Myocyte (in vitro differentiated cells): ENCODE measurements at regions not wholly inside any gene's neighbourhood (a gene's known extent, or its start where the extent isn't known, plus 50 kb on each side); places are given as distances from the start of the nearest gene placed in this dataset.

ENCODE experiments used
- DNase-seq: peaks from one replicate; pipeline ENCODE4 v3.0.0-alpha.2; 2012; ENCODE audit warnings: low read depth

DNA sequence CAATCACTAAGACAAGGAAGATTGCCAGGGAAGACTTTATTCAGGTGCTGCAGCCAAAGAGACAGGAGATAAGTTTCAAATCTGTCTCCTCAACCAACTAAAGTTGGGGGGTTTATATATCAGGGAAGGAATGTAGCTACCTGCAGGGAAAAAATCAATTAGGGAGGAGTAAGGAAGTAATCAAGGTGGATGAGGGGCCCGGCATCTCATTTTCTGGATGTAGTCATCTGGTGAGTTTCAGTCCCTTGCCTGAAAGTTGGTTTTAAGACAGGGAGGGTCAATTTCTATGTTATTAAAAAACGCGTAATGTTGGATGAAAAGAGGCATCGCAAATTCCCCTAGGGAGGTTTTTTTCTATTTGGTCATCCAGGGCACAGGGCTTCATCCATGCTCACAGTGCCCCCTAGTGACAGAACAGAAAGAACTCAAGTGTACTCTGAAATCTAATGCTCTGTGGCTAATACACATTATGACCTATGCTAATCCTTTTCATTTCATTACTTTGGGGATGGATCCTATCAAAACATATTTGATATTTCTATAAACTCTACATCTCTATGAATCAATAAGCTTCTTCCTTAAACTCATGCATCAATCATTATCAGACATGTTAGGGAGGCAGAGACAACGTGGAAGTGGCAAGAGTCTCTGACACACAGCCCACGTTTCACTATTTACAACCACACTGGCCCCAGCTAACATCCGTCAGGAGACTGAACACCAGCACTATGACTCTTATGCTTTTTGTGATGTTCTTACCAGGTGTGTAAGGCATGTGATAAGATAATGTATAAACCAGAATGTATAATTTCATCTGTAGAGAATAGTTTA, 1577.0 kb upstream of the TENM3 start:
- DNase-seq = peak; percentile 37

GRCh38 chr4:180668732-180669131, 1574.5 kb upstream of the TENM3 start:
- no peak for DNase-seq

DNA sequence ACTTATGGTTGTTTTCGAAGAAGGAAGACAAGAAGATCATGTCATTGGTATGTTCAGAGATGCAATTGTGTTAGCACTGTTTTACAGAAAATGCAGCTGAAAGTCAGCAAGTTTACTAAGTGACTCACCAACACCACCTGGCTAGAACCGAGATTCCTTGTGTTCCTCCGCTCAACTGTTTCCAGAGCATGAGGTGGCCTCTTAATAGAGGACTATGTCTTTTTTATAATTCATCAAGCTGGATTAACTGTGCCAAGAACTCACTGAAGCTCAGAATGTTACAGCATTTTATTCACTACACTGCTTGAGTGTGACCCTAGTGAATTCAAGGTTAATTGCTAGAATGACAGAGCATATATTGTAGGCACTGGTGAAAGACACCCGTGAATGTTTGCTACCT, 1573.5 kb upstream of the TENM3 start:
- no peak for DNase-seq

DNA sequence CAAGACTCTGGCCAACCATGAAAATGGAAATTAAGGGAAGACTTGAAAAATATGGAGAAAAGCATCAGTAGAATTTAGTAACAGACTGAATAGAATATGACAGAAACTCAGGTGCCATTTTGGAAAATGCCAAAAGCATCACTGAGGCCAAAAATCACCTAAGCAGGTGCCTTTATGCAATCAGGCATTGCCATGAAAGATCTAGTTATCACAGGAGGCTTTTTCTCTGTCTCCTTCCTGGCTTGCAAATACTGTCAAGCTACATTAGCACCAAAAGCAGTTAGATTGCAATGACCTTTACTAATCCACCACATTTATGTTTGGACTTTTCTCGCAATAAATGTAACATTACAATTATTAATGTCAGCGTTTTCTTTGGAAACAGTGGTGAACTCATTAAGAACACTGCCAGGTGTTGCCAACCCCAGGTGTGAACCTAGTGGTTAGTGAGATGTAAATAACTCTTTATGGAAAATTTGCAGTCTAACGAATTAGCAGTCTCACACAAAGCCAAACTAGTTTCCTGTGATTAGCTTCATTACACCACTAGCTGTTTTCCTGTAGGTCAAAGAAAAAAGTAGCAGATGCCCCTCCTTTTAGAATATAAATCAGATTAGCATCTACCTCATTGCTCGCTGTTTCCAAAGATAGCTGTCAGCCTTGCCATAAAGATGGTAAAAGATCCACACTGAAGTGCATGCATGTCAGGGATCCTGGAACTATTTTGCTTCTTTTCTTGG, 1568.4 kb upstream of the TENM3 start:
- DNase-seq = no peak

GRCh38 chr4:180675359-180675650, 1567.9 kb upstream of the TENM3 start:
- DNase-seq = peak; percentile 40

- no peak for DNase-seq
Measured at GRCh38 chr4:180680305-180680704, 1562.9 kb upstream of the TENM3 start.

GRCh38 chr4:180682776-180683175, 1560.4 kb upstream of the TENM3 start:
- no peak for DNase-seq

GRCh38 chr4:180683186-180683585, 1560.0 kb upstream of the TENM3 start:
- no peak for DNase-seq

GRCh38 chr4:180688480-180688879, 1554.7 kb upstream of the TENM3 start:
- no peak for DNase-seq

DNA sequence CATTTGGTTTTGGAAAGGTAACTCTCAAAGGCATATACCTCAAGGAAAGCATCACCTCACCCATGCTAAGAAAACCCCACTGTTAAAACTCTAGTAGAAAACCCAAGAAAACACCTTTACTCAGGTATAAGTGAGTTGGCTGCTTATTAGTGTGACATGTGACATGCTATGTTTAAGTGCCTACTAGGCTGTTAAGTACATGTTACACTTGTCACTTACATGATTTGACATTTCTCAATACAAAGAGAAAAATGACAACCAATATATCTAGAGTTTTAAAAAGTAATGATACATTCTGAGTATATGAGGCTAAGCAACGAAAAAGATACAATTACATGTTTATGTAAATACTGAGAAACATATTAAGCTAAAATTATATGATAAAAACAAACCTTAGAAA, 1548.3 kb upstream of the TENM3 start:
- no peak for DNase-seq

- DNase-seq = no peak
Measured at GRCh38 chr4:180695851-180696250, 1547.4 kb upstream of the TENM3 start.

DNA sequence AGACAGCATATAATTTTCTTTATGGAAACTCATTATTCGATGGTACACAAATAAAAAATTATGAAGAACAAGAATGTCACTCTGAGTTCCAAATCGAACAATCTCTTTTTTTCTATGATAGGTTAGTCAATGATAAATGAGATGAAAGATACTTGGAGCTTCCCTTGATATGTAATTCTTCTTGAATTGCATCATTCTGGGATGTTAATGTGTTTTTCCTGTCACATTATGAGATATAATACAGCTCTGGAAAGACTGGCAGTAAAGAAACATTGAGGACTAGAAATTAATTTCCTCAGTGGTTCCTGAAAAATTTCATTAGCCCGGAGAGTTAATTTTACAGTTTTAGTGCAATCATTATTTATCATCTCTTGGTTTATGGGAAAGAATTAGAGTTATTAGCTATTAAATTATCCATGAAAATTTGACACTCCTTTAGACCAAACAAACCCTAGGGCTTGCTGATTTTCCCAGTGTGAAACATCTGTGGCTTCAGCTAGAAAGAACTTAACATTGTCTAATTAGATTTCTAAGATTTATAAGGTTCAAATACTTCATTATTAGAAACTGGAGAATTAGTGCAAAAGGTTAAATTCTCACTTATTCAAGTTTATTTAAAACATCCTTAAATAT, 1546.6 kb upstream of the TENM3 start:
- DNase-seq = no peak

DNA sequence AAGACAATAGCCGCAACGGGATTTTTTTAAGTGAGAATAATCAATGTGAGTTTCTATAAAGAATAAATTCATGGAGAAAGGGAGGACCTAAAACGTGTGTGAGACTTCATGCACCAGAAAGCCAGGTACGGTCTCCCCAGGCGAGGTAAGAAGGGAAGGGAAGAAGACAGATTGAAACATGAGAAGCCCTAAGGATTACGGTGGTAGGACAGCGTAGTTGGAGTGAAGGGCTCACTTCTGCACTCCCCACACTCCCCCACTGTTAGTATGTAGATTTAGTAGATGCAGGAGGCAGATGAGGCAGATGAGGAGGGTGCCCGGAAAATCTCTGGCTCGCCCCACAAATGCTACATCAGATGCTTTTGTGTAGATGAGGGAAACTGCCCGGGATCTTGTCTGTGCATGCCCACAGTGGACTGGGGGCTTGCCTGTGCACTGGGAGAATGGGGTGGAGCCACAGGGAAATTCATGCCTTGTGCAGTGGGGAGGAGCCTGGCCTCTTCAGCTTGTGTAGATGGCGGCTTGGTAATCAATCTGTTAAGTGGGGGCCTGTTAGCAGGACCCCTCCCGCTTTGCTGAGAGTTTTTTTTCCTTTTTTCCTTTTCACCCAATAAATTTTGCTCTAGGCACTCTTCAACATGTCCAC, 1544.5 kb upstream of the TENM3 start:
- DNase-seq = no peak

DNA sequence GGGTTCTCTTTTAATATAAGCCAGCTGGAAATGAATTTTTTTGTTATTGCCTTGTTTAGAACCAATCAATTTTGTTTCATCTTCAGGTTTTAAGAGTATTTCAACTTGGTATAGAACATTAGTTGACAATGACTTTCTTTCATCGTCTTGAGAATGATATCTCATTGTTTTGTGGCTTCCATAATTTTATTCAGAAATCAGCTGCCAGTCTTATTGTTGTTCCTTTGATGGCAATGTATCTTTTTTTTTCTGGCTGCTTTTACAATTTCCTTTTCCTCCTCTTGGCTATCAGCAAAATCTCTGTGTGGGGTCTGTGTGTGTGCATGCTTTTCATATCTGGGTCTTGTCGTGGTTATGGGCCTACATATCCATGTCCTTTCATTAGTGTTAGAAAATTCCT, 1536.4 kb upstream of the TENM3 start:
- DNase-seq = no peak

DNA sequence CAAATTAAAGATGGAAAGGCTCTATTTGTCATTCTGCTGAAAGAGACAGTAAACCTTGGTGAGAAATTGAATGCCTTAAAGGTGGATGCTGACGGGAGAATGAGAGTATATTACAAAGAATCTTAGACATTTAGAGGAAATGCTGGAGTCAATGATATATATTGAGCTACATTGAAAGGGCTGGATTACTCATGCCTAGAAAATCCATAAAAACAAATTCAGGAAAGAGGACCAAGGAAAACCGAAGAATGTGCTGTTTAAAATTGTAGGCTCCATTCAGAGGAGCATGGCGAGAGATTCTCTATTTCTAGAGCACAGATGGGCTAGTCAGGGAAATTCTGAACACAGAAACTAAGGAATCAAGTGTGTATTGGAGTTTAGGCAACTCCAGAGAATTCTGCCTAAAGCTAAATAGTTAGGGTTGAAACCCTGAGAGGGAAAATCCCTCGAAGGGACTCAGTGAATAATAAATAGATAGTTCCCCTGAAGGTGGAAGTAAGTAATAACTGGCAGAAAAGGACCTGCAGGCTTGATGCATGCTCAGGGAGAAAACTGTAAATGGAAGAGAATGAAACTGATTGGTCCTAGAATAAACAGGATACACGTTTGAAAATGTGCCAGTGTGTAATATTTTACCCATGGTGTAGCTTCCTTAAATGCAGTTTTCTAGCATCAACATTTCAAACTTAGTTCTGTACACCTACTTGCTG, 1532.4 kb upstream of the TENM3 start:
- DNase-seq = no peak

DNA sequence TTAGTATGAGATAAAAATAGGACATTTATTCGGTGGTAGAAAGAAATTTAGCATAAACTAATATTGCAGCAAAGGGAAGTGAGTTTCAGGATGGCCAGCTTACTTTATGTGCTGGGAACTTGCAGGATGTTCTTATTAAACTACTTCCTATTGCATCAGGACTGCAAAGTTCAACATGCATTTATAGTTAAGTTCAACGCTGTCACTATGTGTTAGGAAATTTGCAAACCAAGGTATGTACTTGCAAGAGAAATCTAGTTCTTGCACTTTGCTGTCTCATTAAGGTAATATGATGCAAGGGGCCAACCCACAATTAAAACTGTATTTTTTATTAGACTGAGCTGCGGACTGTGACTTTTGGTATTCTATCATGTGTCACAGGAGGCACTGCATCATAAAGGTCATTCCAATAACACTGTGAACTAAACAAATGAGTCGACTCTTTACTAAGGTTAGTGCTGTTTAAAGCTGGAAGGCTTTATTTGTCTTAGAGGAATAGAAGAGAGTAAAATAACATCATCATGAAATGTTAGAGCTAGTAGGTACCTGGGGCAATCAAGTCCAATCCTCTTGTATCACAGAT, 1525.7 kb upstream of the TENM3 start:
- no peak for DNase-seq

- DNase-seq = no peak
Measured at GRCh38 chr4:180721356-180721755, 1521.8 kb upstream of the TENM3 start.

DNA sequence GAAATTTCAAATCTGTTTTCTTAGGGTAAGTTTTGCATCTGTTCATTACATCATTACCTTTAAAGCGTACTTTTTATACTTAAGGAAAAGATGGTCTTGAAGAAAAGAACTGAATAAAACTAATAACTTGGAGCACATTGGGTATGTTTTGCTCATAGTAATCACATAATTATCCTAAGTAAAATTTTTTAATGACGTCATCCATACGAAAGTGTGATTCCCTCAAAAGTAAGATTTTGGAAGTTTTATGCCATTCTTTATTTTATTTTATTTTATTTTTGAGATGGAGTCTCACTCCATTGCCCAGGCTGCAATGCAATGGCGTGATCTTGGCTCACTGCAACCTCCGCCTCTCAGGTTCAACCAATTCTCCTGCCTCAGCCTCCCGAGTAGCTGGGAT, 1516.6 kb upstream of the TENM3 start:
- no peak for DNase-seq

DNA sequence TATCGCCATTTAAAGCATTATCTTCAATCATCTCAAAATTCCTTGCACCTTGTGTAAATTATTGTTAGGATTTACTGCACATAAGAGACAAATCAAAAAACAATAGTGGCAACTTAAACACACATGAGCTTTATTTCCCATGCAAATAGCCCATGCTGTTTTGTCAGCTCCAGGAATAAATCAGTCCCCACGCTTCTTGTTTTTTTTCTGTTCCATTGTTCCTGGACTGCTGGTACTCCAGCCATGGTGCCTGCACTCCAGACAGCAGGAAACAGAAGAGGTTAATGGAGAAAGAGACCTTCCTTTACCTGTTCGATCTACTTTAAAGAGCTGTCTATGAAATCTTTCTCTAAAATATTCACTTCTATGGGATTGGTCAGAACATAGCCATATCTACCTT, 1515.7 kb upstream of the TENM3 start:
- DNase-seq = no peak

- no peak for DNase-seq
Measured at GRCh38 chr4:180734753-180735432, 1508.3 kb upstream of the TENM3 start.
